HepG2 (cell line): ENCODE measurements at regions not wholly inside any gene's neighbourhood (a gene's known extent, or its start where the extent isn't known, plus 50 kb on each side); places are given as distances from the start of the nearest gene placed in this dataset.
A peak's percentile ranks its signal among the peaks of the same experiment; 100 is the strongest.

Source experiments
- ATAC-seq: fragments of 200-7000 bp; cut with Tn5 transposase; 3 replicates; pipeline ENCODE4 v1.9.1; 2020; ENCODE audit warnings: mild to moderate bottlenecking, moderate library complexity
- BruUV-seq: library from RNA; stranded (reverse); fragments of 400-500 nt; replicated peaks from 2 replicates; lab custom pipeline; 2021; lab: Mats Ljungman, UMichigan
- CTCF ChIA-PET: fragments of 300-600 bp; formaldehyde crosslinking; extraction: SDS; loops from one replicate; lab custom pipeline; 2021; ENCODE audit warnings: low total read pairs, inconsistent platforms, low intra/inter-chr PET ratio; lab: Yijun Ruan, JAX
- POLR2A ChIA-PET: fragments of 350-600 bp; sonication (Branson Sonifier 250); formaldehyde crosslinking; loops from one replicate; lab custom pipeline; 2020; ENCODE audit warnings: antibody characterized with exemption, inconsistent platforms; lab: Yijun Ruan, JAX
- DNase-seq: peaks from one replicate; pipeline ENCODE4 v3.0.0-alpha.2; 2015; ENCODE audit warnings: low spot score
- FAIRE-seq: peaks from 3 replicates; lab custom pipeline; 2011; peaks lifted over from hg19 to GRCh38; lab: Jason Lieb, UNC
- H2AFZ ChIP-seq: one replicate; pipeline ENCODE4 v1.6.1; 2011; ENCODE audit warnings: low read length, inconsistent platforms
- H3K27ac ChIP-seq: fragments of 300-600 bp; 3 replicates; pipeline ENCODE4 v1.8.0; 2011; ENCODE audit warnings: mixed run types, mild to moderate bottlenecking, mixed read lengths, low read length, inconsistent platforms; ENCODE audit not compliant: insufficient read depth; ENCODE audit errors: extremely low read length
- H3K27me3 ChIP-seq, 2 experiments: fragments of 200-600 bp in 1 of 2; 2 replicates in 1 of 2; 3 replicates in 1 of 2; pipeline versions ENCODE4 v1.6.0 to v1.8.0; 2011; ENCODE audit warnings: low read length in 2 of 2, mild to moderate bottlenecking in 2 of 2, moderate library complexity in 2 of 2, inconsistent platforms in 1 of 2; ENCODE audit not compliant: insufficient read depth in 2 of 2, control insufficient read depth in 1 of 2
- H3K36me3 ChIP-seq, 2 experiments: fragments of 200-600 bp in 1 of 2; replicated peaks in 1 of 2; 2 replicates in 1 of 2; 3 replicates in 1 of 2; pipeline versions ENCODE4 v1.5.1 to v1.8.0; 2011; ENCODE audit warnings: low read length in 2 of 2, inconsistent platforms in 1 of 2; ENCODE audit not compliant: insufficient read depth in 2 of 2, control insufficient read depth in 1 of 2
- H3K4me1 ChIP-seq: 2 replicates; pipeline ENCODE4 v1.5.1; 2012; ENCODE audit warnings: low read length, inconsistent platforms; ENCODE audit not compliant: insufficient read depth
- H3K4me2 ChIP-seq: 2 replicates; pipeline ENCODE4 v1.6.0; 2011; ENCODE audit warnings: low read depth, low read length, inconsistent platforms
- H3K4me3 ChIP-seq, 3 experiments: fragments of 200-600 bp in 1 of 3; sonication (generic), shearing (Covaris generic) in 1 of 3; replicated peaks in 1 of 3; 2 replicates each; pipeline ENCODE4 v1.5.1; 2011 to 2016; ENCODE audit warnings: low read length in 3 of 3, inconsistent platforms in 2 of 3, low read depth in 2 of 3, mild to moderate bottlenecking in 2 of 3, control low read depth in 1 of 3, mixed read lengths in 1 of 3; ENCODE audit not compliant: insufficient read depth in 1 of 3
- H3K79me2 ChIP-seq: one replicate; pipeline ENCODE4 v1.6.1; 2011; ENCODE audit warnings: low read length, inconsistent platforms; ENCODE audit not compliant: insufficient read depth
- H3K9ac ChIP-seq: 2 replicates; pipeline ENCODE4 v1.6.0; 2011; ENCODE audit warnings: mild to moderate bottlenecking, low read depth, low read length, inconsistent platforms; ENCODE audit not compliant: insufficient read depth
- H3K9me3 ChIP-seq: 2 replicates; pipeline ENCODE4 v1.5.1; 2012; ENCODE audit warnings: mild to moderate bottlenecking, low read length
- H4K20me1 ChIP-seq: 2 replicates; pipeline ENCODE4 v1.6.0; 2011; ENCODE audit warnings: inconsistent platforms, mild to moderate bottlenecking, low read length, moderate library complexity; ENCODE audit not compliant: insufficient read depth
- AKNA ChIP-seq: sonication (generic); formaldehyde crosslinking; IDR thresholded peaks from 2 replicates; pipeline ENCODE4 v1.4.0; 2020; ENCODE audit warnings: missing genetic modification reagents, borderline replicate concordance
- ATF7 ChIP-seq, 2 experiments: fragments of 450-650 bp in 1 of 2; sonication (generic) in 1 of 2; formaldehyde crosslinking in 1 of 2; IDR thresholded peaks; 2 replicates each; pipeline versions ENCODE4 v1.4.0 to v1.6.1; 2016 to 2020; ENCODE audit warnings: antibody characterized with exemption in 1 of 2, mild to moderate bottlenecking in 1 of 2, missing genetic modification reagents in 1 of 2
- ATRX ChIP-seq: sonication (generic); formaldehyde crosslinking; IDR thresholded peaks from 2 replicates; pipeline ENCODE4 v1.4.0; 2020; ENCODE audit warnings: missing genetic modification reagents, borderline replicate concordance
- FOXA3 ChIP-seq: IDR thresholded peaks from 2 replicates; pipeline ENCODE4 v1.6.1; 2016; ENCODE audit warnings: missing genetic modification reagents, missing compliant biosample characterization
- HBP1 ChIP-seq: IDR thresholded peaks from 2 replicates; pipeline ENCODE4 v1.6.1; 2016; ENCODE audit warnings: low read depth, control low read depth
- HNF4A ChIP-seq: sonication (generic); formaldehyde crosslinking; IDR thresholded peaks from 2 replicates; pipeline ENCODE4 v1.4.0; 2020; ENCODE audit warnings: missing genetic modification reagents
- KLF13 ChIP-seq: sonication (generic); formaldehyde crosslinking; IDR thresholded peaks from 2 replicates; pipeline ENCODE4 v1.4.0; 2020; ENCODE audit warnings: mild to moderate bottlenecking, missing genetic modification reagents
- MAX ChIP-seq: IDR thresholded peaks from 2 replicates; pipeline ENCODE4 v1.6.1; 2012; ENCODE audit warnings: inconsistent platforms
- PITX1 ChIP-seq: sonication (generic); formaldehyde crosslinking; IDR thresholded peaks from 2 replicates; pipeline ENCODE4 v1.5.1; 2020; ENCODE audit warnings: mild to moderate bottlenecking, missing genetic modification reagents
- RNF2 ChIP-seq: fragments of 450-650 bp; conservative IDR thresholded peaks from 2 replicates; pipeline ENCODE4 v1.6.1; 2016; ENCODE audit warnings: low read depth
- THAP11 ChIP-seq: IDR thresholded peaks from 2 replicates; pipeline ENCODE4 v1.6.1; 2016; ENCODE audit warnings: missing biosample characterization, missing genetic modification reagents
- ZNF17 ChIP-seq: sonication (generic); formaldehyde crosslinking; IDR thresholded peaks from 2 replicates; pipeline ENCODE4 v1.5.0; 2020; ENCODE audit warnings: mild to moderate bottlenecking, missing genetic modification reagents
- ZNF605 ChIP-seq: sonication (generic); formaldehyde crosslinking; IDR thresholded peaks from 2 replicates; pipeline ENCODE4 v1.8.0; 2022; ENCODE audit warnings: mild to moderate bottlenecking, missing genetic modification reagents
- WGBS: methylation state at CpG from one replicate; pipeline ENCODE4 v1.1.6; 2017; ENCODE audit warnings: low lambda C conversion rate; 5-methylcytosine and 5-hydroxymethylcytosine counted together
- in situ Hi-C: cut with HindIII; loops from 2 replicates; pipeline ENCODE4 v1.10.0; 2017; ENCODE audit warnings: low pct_unique_long_range_greater_than_20kb; ENCODE audit not compliant: extremely low pct_ligation_motif_present
- intact Hi-C: fragments of 100-400 bp; cut with micrococcal nuclease; formaldehyde crosslinking; loops from one replicate; pipeline ENCODE4 v1.10.0; 2022; ENCODE audit not compliant: unreplicated experiment

- Histone ChIP-seq H2AFZ (no peak overlapping the region), H3K36me3 (no peaks in the 10 kb centered on the region)
- TF ChIP-seq HNF4A (CRISPR knock-in tag) (no peak), ATF7 (IDR thresholded peaks at IDR 0.05) (peak; percentile 61), ATF7 (CRISPR knock-in tag; IDR thresholded peaks at IDR 0.05) (no peak)
- TF ChIP-seq, all 625 proteins: peak for 1
- 19% methylated on average over 1 of the region's 1 CpG for WGBS
- no peak for DNase-seq
- no peak for FAIRE-seq
- BruUV-seq = no TSS peak
- Histone ChIP-seq H3K27me3 (peaks cover 0 to 1% of the 10 kb centered on the region in 2 experiments; a peak in 1 of 5 replicates), H3K4me2 (no peak overlapping the region), H4K20me1 (no peaks in the 10 kb centered on the region), H3K4me3 (no peak overlapping the region), H3K79me2 (no peaks in the 10 kb centered on the region), H3K4me1 (no peaks in the 10 kb centered on the region), H3K9ac (no peak overlapping the region), H3K9me3 (no peaks in the 10 kb centered on the region), H3K27ac (no peak overlapping the region)
- ChIA-PET POLR2A (no interaction called here), CTCF (no interaction called here)
- no peak for ATAC-seq
- intact Hi-C loops (no loop called here), in situ Hi-C loops (no loop called here)
These were observed 182.3 kb upstream of the STK17B start for GRCh38 chr2:196353717-196354116.

GRCh38 chr2:196354186-196354585 lies 182.8 kb upstream of the STK17B start:
- in situ Hi-C loops = no loop called here
- FAIRE-seq = no peak
- TF ChIP-seq ATRX (CRISPR knock-in tag) = no peak
- no peak for TF ChIP-seq THAP11 (CRISPR knock-in tag)
- TF ChIP-seq ZNF17 = no peak
- no peak for TF ChIP-seq ZNF605 (CRISPR knock-in tag)
- TF ChIP-seq FOXA3 (CRISPR knock-in tag) = no peak
- no peak for TF ChIP-seq AKNA
- no peak for TF ChIP-seq PITX1
- TF ChIP-seq HBP1 (CRISPR knock-in tag) = no peak
- no peak for TF ChIP-seq KLF13 (CRISPR knock-in tag)
- no peak for TF ChIP-seq RNF2
- no peak for TF ChIP-seq MAX

More at GRCh38 chr2:196354186-196354585, 182.8 kb upstream of the STK17B start:
- intact Hi-C loops = no loop called here
- H3K9ac ChIP-seq = no peak overlapping the region
- no peaks in the 10 kb centered on the region for H3K9me3 ChIP-seq
- no peaks in the 10 kb centered on the region for H3K79me2 ChIP-seq
- POLR2A ChIA-PET = no interaction called here
- no peaks in the 10 kb centered on the region for H3K4me1 ChIP-seq
- no TSS peak for BruUV-seq
- H4K20me1 ChIP-seq = no peaks in the 10 kb centered on the region
- CTCF ChIA-PET = no interaction called here
- WGBS = 36% methylated on average over 4 of the region's 4 CpGs
- no peak overlapping the region for H2AFZ ChIP-seq
- ATAC-seq (peak; percentile 57), DNase-seq (no peak)
- H3K27me3 ChIP-seq = no peaks in the 10 kb centered on the region
- H3K4me3 ChIP-seq = no peak overlapping the region
- H3K36me3 ChIP-seq = no peaks in the 10 kb centered on the region
- H3K4me2 ChIP-seq = no peak overlapping the region
- no peak overlapping the region for H3K27ac ChIP-seq
